ENCODE measurements at regions not wholly inside any gene's neighbourhood (a gene's known extent, or its start where the extent isn't known, plus 50 kb on each side); places are given as distances from the start of the nearest gene placed in this dataset.

- TF ChIP-seq POLR2AphosphoS5 (IDR thresholded peaks at IDR 0.05; ENCODE audit: low read depth, low read length) = no peak
- no peak for TF ChIP-seq POLR2A (IDR thresholded peaks at IDR 0.05; ENCODE audit: low read depth, low read length)
- TF ChIP-seq TAF1 (IDR thresholded peaks at IDR 0.05; ENCODE audit: low read depth, low read length) = no peak
- TF ChIP-seq POU2F2 (IDR thresholded peaks at IDR 0.05; ENCODE audit: low read depth, low read length) = no peak
Measured at GRCh38 chr3:178186666-178187065, 349.6 kb upstream of the KCNMB2 start.

Data from GM12891 (cell line).